ENCODE measurements at regions not wholly inside any gene's neighbourhood (a gene's known extent, or its start where the extent isn't known, plus 50 kb on each side); places are given as distances from the start of the nearest gene placed in this dataset.

DNA sequence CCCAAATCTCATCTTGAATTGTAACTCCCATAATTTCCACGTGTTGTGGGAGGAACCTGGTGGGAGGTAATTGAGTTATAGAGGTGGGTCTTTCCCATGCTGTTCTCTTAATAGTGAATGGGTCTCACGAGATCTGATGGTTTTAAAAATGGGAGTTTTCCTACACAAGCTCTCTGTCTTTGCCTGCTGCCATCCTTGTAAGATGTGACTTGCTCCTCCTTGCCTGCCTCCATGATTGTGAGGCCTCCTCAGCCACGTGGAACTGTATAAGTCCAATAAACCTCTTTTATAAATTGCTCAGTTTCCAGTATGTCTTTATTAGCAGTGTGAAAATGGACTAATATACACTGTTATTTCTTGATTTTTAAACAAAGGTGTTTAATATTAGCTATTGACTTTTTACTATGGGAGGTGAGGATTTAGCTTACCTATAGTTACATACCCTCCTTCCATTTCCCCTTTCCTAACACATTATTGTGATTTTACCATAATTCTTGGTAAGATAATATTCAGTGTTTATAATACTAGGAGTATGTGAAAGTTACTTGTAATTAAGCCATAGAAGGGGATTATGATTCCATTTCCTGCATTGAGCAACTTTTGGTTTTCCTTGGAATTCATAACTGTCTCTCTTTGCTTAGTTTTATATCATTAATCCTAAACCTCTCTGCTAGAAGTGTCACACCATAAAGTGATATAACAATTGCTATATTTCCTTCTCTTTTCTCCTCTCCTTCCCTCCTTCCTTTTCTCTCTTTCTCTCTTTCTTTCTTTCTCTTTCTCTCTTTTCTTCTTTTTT, 151.0 kb upstream of the KRAS start:
- TF ChIP-seq, protein P1, sequence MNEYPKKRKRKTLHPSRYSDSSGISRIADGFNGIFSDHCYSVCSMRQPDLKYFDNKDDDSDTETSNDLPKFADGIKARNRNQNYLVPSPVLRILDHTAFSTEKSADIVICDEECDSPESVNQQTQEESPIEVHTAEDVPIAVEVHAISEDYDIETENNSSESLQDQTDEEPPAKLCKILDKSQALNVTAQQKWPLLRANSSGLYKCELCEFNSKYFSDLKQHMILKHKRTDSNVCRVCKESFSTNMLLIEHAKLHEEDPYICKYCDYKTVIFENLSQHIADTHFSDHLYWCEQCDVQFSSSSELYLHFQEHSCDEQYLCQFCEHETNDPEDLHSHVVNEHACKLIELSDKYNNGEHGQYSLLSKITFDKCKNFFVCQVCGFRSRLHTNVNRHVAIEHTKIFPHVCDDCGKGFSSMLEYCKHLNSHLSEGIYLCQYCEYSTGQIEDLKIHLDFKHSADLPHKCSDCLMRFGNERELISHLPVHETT (tag by site-specific recombination; IDR thresholded peaks at IDR 0.05): no peak
- TF ChIP-seq REST (tag by site-specific recombination; IDR thresholded peaks at IDR 0.05) (no peak), PRDM6 (tag by site-specific recombination; IDR thresholded peaks at IDR 0.05) (no peak), ZNF398 (tag by site-specific recombination; IDR thresholded peaks at IDR 0.05) (no peak), PATZ1 (tag by site-specific recombination; IDR thresholded peaks at IDR 0.05) (no peak), ZNF549 (tag by site-specific recombination; IDR thresholded peaks at IDR 0.05) (no peak), ZBTB20 (tag by site-specific recombination; IDR thresholded peaks at IDR 0.05) (no peak), ZNF677 (tag by site-specific recombination; IDR thresholded peaks at IDR 0.05) (no peak), ZNF580 (tag by site-specific recombination; IDR thresholded peaks at IDR 0.05) (no peak), ZNF174 (tag by site-specific recombination; IDR thresholded peaks at IDR 0.05) (no peak)
- TF ChIP-seq, protein P2, sequence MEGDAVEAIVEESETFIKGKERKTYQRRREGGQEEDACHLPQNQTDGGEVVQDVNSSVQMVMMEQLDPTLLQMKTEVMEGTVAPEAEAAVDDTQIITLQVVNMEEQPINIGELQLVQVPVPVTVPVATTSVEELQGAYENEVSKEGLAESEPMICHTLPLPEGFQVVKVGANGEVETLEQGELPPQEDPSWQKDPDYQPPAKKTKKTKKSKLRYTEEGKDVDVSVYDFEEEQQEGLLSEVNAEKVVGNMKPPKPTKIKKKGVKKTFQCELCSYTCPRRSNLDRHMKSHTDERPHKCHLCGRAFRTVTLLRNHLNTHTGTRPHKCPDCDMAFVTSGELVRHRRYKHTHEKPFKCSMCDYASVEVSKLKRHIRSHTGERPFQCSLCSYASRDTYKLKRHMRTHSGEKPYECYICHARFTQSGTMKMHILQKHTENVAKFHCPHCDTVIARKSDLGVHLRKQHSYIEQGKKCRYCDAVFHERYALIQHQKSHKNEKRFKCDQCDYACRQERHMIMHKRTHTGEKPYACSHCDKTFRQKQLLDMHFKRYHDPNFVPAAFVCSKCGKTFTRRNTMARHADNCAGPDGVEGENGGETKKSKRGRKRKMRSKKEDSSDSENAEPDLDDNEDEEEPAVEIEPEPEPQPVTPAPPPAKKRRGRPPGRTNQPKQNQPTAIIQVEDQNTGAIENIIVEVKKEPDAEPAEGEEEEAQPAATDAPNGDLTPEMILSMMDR (tag by site-specific recombination; IDR thresholded peaks at IDR 0.05): no peak
- TF ChIP-seq, protein P3, sequence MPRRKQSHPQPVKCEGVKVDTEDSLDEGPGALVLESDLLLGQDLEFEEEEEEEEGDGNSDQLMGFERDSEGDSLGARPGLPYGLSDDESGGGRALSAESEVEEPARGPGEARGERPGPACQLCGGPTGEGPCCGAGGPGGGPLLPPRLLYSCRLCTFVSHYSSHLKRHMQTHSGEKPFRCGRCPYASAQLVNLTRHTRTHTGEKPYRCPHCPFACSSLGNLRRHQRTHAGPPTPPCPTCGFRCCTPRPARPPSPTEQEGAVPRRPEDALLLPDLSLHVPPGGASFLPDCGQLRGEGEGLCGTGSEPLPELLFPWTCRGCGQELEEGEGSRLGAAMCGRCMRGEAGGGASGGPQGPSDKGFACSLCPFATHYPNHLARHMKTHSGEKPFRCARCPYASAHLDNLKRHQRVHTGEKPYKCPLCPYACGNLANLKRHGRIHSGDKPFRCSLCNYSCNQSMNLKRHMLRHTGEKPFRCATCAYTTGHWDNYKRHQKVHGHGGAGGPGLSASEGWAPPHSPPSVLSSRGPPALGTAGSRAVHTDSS (tag by site-specific recombination; IDR thresholded peaks at IDR 0.05): no peak
- TF ChIP-seq, protein P4, sequence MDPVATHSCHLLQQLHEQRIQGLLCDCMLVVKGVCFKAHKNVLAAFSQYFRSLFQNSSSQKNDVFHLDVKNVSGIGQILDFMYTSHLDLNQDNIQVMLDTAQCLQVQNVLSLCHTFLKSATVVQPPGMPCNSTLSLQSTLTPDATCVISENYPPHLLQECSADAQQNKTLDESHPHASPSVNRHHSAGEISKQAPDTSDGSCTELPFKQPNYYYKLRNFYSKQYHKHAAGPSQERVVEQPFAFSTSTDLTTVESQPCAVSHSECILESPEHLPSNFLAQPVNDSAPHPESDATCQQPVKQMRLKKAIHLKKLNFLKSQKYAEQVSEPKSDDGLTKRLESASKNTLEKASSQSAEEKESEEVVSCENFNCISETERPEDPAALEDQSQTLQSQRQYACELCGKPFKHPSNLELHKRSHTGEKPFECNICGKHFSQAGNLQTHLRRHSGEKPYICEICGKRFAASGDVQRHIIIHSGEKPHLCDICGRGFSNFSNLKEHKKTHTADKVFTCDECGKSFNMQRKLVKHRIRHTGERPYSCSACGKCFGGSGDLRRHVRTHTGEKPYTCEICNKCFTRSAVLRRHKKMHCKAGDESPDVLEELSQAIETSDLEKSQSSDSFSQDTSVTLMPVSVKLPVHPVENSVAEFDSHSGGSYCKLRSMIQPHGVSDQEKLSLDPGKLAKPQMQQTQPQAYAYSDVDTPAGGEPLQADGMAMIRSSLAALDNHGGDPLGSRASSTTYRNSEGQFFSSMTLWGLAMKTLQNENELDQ (tag by site-specific recombination; IDR thresholded peaks at IDR 0.05; ENCODE audit: low read depth): no peak
